Fibroblast of upper back skin (primary cell): ENCODE measurements at regions not wholly inside any gene's neighbourhood (a gene's known extent, or its start where the extent isn't known, plus 50 kb on each side); places are given as distances from the start of the nearest gene placed in this dataset.
"Not testable (repeated sequence)": the region's sequence is repeated elsewhere in the genome, so short reads cannot be mapped to it uniquely, and the experiment has no call there.

Experiments
- DNase-seq: peaks from one replicate; pipeline ENCODE4 v3.0.0-alpha.2; 2013

DNA sequence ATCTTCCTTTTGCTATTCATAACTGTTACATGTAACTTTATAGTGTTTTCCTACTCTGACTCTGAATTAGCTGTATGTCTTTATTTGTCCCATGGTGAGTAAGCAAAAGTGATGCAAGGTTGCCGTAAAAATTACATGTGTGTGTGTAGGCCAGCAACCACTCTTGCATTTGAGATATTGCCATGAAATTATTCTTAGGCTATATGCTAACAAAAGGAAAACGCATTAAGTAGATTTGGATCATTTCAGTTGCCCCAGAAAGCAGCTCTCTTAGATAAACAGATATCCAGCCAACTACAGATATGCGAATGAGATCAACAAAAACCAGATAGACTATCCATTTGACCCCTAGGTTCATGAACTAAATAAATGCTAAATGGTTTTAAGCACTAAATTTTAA lies 73.6 kb downstream of the CYLC2 start:
- peak; percentile 13 for DNase-seq

- no peak for DNase-seq
Measured at GRCh38 chr9:103078581-103078980, 83.4 kb downstream of the CYLC2 start.

DNA sequence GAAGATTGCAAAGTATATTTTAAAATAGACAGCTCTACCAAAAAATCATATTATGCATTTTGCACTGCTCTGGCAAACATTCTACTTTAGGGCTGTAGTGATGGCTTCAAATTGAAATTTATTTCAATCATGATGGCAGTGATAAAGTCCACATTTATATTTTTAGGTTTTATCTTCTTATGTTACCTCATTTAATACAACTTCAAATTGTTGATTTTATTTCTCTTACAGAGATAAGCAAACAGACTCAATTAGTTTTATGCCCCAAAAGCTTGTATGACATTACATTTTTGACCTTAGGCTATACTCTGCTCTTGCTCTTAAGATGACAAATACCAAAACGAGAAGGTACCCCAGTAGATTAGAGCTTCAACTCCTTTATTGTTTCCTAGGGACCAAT lies 87.4 kb downstream of the CYLC2 start:
- DNase-seq, result no peak

DNA sequence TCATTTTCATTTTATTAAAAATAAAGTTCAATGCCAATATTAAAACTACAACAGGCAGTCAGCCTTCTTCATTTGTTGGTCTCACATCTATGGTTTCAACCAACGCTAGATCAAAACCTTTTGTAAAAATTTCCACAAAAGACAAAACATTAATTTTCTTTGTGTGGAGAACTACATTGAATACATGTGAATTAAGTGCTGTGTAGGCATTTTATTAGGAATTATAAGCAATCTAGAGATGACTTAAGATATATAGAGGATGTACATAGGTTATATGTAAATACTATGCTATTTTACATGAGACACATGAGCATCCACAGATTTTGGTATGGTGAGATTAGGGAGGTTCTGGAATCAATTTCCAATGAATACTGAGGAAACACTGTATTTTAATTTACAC lies 94.2 kb downstream of the CYLC2 start:
- no peak for DNase-seq

GRCh38 chr9:103104101-103104500 lies 109.0 kb downstream of the CYLC2 start:
- no peak for DNase-seq

DNA sequence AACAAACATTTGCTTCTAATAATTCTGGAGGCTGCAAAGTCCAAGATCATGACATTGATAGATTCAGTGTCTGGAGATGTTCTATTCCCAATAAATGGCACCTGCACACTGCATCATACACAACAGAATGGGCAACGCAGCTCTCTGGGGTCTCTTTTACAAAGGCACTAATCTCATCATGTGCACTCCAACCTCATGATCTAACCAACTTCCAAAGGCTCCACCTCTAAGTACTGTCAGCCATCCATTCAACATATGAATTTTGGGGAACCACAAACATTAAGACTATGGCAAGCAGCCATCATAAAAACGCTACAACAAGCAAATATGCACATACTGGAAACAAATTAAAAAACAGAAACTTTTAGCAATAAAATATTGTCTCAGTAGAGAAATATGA lies 121.1 kb downstream of the CYLC2 start:
- no peak for DNase-seq

DNA sequence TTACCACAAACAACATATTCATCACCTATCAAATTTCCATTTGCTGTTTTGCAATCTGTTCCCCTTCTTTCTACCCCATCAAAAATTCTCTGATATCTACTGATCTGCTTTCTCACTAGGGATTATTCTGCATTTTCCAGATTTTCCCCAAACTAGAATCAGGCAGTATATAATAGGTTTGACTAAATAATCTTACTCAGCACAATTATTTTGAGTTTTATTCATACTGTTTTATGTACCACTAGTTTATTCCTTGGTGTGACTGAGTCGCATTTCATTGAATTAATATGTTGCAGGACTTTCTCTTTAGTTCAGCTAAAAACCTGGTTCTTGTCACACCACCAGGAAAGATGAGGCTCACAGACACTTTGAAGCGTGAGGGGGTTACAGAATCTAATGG lies 131.4 kb downstream of the CYLC2 start:
- no peak for DNase-seq

DNA sequence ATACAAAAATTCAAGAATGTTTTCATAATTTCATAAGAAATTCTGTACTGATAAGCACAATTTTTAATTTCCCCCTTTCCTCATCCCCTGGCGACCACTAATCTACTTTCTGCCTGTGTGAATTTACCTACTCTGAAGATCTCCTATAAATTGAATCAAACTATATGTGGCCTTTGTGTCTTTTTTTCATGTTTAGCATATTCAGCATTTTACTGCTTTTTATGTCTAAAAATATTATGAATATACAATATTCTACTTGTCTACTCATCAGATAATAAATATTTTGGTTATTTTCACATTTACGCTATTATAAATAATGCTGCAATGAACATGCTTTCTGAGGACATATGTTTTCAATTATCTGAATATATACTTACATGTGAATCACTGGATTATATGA lies 144.8 kb downstream of the CYLC2 start:
- DNase-seq, result no peak

DNA sequence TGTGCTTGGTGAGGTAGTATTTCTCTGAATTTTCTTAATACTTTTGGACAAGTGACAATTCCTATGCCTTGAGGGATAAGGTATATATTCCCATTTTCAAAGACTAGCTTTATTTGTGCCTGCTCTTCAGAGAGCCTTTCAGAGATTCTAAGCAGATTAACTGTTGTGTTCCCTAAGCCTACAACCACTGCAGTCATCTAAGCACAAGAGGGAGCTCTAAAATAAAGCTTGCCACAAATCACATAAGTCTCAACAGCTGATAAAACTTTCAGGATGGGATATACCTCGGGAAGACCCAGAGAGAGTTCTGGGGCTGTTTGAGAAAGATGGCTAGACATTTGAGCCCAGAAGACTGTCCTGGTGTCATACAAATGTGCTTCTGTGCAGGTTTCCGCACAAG lies 157.3 kb downstream of the CYLC2 start:
- no peak for DNase-seq

GRCh38 chr9:103167530-103167929 lies 172.4 kb downstream of the CYLC2 start:
- no peak for DNase-seq

GRCh38 chr9:103168254-103168653 lies 173.1 kb downstream of the CYLC2 start:
- no peak for DNase-seq

- DNase-seq, result no peak
Measured at GRCh38 chr9:103169798-103170197, 174.7 kb downstream of the CYLC2 start.

DNA sequence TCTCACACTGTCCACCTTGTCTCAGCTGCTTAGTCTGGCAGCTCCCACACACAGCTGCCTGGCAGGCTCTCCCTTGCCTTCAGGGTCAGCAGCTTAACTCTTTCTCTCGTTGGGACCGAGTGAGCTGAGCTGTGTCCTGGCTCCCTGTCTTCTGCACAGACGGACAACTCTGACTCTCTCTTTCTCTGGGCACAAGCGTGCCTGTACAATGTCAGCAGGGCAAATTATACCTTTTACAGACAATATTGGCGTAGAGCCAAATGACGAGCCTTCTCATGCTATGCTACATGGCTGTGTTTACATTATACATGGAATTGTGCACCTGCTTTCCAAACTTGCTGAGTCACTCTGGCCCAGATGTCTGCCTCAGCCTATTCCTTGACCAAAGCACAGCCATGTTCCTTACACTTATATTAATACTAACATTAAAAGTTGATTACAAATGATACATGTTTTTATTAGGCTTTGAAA lies 188.6 kb downstream of the CYLC2 start:
- DNase-seq, result no peak

GRCh38 chr9:103186959-103187358 lies 191.8 kb downstream of the CYLC2 start:
- no peak for DNase-seq

- DNase-seq, result no peak
Measured at GRCh38 chr9:103188781-103189350, 193.7 kb downstream of the CYLC2 start.

DNA sequence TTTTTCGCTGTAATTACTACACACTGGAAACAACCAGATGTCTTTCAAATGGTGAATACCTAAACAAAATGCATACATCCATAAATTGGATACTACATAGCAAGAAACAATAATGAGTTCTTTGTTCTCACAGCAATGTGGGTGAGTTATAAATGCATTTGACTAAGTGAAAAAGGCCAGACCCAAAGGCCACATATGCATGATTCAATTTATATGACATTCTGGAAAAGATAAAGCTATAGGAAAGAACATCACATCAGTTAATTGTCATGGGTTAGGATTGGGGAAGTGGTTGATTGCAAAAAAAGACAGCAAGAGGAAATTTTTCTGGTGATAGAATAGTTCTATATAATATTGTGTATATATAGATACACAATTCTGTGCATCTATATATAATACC lies 198.9 kb downstream of the CYLC2 start:
- DNase-seq, result no peak

DNA sequence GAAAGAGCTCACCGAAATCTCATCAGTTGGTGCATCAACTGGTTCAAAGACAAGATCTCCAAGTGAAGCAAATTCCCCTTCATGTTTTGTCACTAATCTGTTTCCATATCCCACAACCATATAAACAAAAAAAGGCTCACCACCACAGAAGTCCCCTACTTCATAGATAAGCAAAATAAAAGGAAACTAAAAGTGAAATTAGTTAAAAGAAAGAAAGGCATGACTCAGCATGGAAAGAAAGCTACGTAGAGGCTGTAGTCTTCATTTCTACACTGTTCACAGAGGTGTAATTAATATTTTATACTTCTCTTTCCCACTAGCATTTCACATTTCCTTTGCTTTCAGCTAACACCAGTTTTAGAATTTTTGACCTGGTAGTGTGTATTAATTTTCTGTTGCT lies 208.0 kb downstream of the CYLC2 start:
- DNase-seq, result no peak

- not testable (repeated sequence) for DNase-seq
Measured at GRCh38 chr9:103205881-103206585, 210.9 kb downstream of the CYLC2 start.

GRCh38 chr9:103210607-103211006 lies 215.5 kb downstream of the CYLC2 start:
- DNase-seq, result no peak

GRCh38 chr9:103215197-103215596 lies 220.1 kb downstream of the CYLC2 start:
- DNase-seq, result no peak

DNA sequence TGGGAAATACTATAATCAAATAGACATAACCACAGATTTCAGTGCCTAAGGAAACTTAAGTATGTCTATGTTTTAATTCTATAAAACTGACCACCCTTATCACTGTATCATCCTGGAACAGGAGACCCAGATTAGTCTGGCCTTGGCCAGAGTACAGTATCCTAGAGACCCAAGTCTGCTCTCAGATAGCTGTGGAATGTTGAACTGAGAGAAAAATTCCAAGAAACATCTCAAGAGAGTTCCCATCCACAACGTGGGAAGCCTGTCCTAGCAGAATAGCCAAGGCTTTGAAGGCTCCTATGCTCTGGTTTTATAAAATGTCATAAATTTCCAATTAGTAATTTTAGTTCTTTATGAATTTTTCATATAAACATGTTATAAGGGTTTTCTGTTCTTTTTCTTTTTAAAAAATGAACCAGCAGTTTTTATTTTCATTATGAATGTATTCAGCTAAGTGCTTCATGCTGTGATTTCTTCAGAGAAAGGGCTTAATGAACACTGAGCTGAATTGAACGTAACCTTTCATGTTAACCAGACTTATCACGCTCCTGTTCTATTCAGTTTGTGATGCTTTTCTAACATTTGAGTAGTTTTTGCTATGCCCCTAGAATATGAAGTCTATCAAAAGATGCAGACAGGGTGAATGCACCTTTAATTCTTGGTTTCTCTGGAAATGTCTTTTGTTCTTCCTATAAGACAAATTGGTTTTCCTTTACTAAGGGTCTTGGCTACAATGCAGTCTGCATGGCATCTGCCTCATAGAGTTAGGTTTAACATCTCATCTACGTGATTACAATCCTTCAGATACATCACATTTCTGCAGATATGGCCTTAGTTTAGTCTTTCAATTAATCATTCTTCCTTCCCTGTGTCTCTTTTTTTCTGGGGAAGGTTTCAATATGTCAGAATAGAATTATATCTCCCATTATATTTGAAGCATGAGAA lies 230.8 kb downstream of the CYLC2 start:
- DNase-seq, result no peak

DNA sequence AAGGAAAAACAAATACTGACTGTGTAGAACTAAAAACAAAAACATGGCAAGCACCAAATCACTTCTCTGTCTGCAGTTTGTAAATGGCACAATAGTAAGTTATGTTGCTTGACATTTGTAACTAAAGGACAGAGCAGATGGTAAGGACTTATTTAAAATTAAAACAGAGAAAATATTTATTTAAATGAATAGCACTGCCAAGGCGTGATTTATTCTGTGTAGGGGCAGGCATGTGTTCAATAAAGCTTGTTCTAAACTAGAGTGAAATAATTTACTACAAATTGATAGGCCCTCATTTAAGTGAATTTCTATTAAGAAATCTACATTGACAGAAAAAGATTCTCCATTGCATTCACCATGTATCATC lies 231.5 kb downstream of the CYLC2 start:
- no peak for DNase-seq

DNA sequence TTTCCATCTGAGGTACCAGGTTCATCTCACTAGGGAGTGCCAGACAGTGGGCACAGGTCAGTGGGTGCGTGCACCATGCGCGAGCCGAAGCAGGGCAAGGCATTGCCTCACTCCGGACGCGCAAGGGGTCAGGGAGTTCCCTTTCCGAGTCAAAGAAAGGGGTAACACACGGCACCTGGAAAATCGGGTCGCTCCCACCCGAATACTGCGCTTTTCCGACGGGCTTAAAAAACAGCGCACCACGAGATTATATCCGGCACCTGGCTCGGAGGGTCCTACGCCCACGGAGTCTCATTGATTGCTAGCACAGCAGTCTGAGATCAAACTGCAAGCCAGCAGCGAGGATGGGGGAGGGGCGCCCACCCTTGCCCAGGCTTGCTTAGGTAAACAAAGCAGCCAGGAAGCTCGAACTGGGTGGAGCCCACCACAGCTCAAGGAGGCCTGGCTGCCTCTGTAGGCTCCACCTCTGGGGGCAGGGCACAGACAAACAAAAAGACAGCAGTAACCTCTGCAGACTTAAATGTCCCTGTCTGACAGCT lies 242.5 kb downstream of the CYLC2 start:
- DNase-seq, result not testable (repeated sequence)

DNA sequence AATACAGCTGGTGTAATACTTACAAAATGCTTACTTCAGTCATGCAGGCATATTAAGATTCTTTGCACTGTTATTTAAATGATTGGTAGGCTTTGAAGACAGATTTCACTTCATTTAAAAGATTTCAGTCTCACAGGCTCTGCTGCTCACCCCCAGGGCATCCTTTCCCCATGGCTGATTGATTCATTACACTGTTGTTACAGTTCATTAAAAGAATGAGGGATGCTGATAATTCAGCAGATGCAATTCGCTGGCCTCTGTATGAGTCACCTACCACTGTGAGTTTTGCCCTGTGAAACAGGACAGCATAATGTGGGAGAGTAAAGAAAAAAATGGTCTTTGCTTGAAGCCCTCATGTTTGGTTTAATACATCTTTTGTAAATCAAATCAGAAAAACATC lies 246.9 kb downstream of the CYLC2 start:
- DNase-seq, result no peak
